H1 (cell line): ENCODE measurements at regions not wholly inside any gene's neighbourhood (a gene's known extent, or its start where the extent isn't known, plus 50 kb on each side); places are given as distances from the start of the nearest gene placed in this dataset.

Experiments used
- CTCF ChIA-PET: fragments of 300-600 bp; sonication (Branson Sonifier 250); formaldehyde crosslinking; loops from one replicate; lab custom pipeline; 2021; ENCODE audit not compliant: partially characterized antibody; lab: Charles Lee
- POLR2A ChIA-PET: fragments of 300-600 bp; sonication (Branson Sonifier 250); formaldehyde crosslinking; loops from one replicate; lab custom pipeline; 2021; ENCODE audit warnings: inconsistent platforms; ENCODE audit not compliant: partially characterized antibody; lab: Charles Lee
- DNase-seq, 2 experiments: peaks; one replicate each; pipeline versions ENCODE4 v3.0.0 to v3.0.0-alpha.2; 2010 to 2022; ENCODE audit warnings: low spot score in 2 of 2, low read depth in 1 of 2, mixed read lengths in 1 of 2
- FAIRE-seq: peaks from 2 replicates; lab custom pipeline; 2011; peaks lifted over from hg19 to GRCh38; lab: Jason Lieb, UNC
- H2AFZ ChIP-seq: 2 replicates; pipeline ENCODE4 v1.8.1; 2012; ENCODE audit warnings: low read length, inconsistent platforms
- H2AK5ac ChIP-seq: 2 replicates; pipeline ENCODE4 v1.6.1; 2013; ENCODE audit warnings: low read depth, low read length
- H2BK120ac ChIP-seq: replicated peaks from 2 replicates; pipeline ENCODE3; 2013; ENCODE audit warnings: low read depth, low read length, inconsistent platforms
- H2BK12ac ChIP-seq: 2 replicates; pipeline ENCODE4 v1.6.1; 2013; ENCODE audit warnings: low read depth, low read length
- H2BK15ac ChIP-seq: 2 replicates; pipeline ENCODE4 v1.6.1; 2013; ENCODE audit warnings: low read length
- H2BK20ac ChIP-seq: 2 replicates; pipeline ENCODE4 v1.6.1; 2013; ENCODE audit warnings: low read length
- H2BK5ac ChIP-seq: 2 replicates; pipeline ENCODE4 v1.6.1; 2013; ENCODE audit warnings: low read depth, low read length
- H3K14ac ChIP-seq: 2 replicates; pipeline ENCODE4 v1.6.1; 2013; ENCODE audit warnings: inconsistent platforms; ENCODE audit not compliant: insufficient read length
- H3K18ac ChIP-seq: 2 replicates; pipeline ENCODE4 v1.6.1; 2013; ENCODE audit warnings: low read length; ENCODE audit errors: extremely low read depth
- H3K23ac ChIP-seq: 2 replicates; pipeline ENCODE4 v1.6.1; 2013; ENCODE audit warnings: inconsistent platforms; ENCODE audit not compliant: insufficient read length
- H3K23me2 ChIP-seq: 2 replicates; pipeline ENCODE4 v1.6.1; 2013; ENCODE audit warnings: low read depth, low read length
- H3K27ac ChIP-seq: 2 replicates; pipeline ENCODE4 v1.6.1; 2011; ENCODE audit warnings: low read depth, low read length, inconsistent platforms
- H3K27me3 ChIP-seq, 4 experiments: replicated peaks in 1 of 4; 1 replicate in 1 of 4; 2 replicates in 3 of 4; pipeline versions ENCODE4 v1.6.1 to v1.8.1; 2011 to 2013; ENCODE audit warnings: low read length in 3 of 4, mild to moderate bottlenecking in 3 of 4, inconsistent platforms in 2 of 4, mixed read lengths in 2 of 4, moderate library complexity in 1 of 4; ENCODE audit not compliant: control insufficient read depth in 3 of 4, insufficient read depth in 3 of 4; ENCODE audit errors: extremely low read depth in 1 of 4
- H3K36me3 ChIP-seq, 4 experiments: 2 replicates each; pipeline versions ENCODE4 v1.6.1 to v1.8.1; 2011 to 2013; ENCODE audit warnings: mild to moderate bottlenecking in 4 of 4, low read length in 3 of 4, moderate library complexity in 2 of 4, control low read depth in 1 of 4, inconsistent platforms in 1 of 4; ENCODE audit not compliant: insufficient read depth in 4 of 4, control insufficient read depth in 2 of 4
- H3K4ac ChIP-seq: replicated peaks from 2 replicates; pipeline ENCODE3; 2013; ENCODE audit warnings: low read length, low read depth, mixed read lengths, inconsistent platforms; ENCODE audit not compliant: insufficient read length
- H3K4me1 ChIP-seq, 4 experiments: replicated peaks in 1 of 4; 1 replicate in 1 of 4; 2 replicates in 3 of 4; pipeline versions ENCODE4 v1.6.1 to v1.8.1; 2011 to 2013; ENCODE audit warnings: low read length in 3 of 4, inconsistent platforms in 2 of 4, mixed read lengths in 1 of 4; ENCODE audit not compliant: insufficient read depth in 4 of 4, control insufficient read depth in 3 of 4
- H3K4me2 ChIP-seq, 2 experiments: 2 replicates each; pipeline versions ENCODE4 v1.6.1 to v1.8.1; 2011 to 2013; ENCODE audit warnings: low read depth in 2 of 2, low read length in 2 of 2, control low read depth in 1 of 2, inconsistent platforms in 1 of 2, mild to moderate bottlenecking in 1 of 2; ENCODE audit not compliant: insufficient read depth in 1 of 2
- H3K4me3 ChIP-seq, 4 experiments: fragments of 200-600, 300-600 bp in 1 of 4; sonication (generic), shearing (Covaris generic), sonication (Bioruptor Twin) in 1 of 4; 2 replicates each; pipeline versions ENCODE4 v1.5.1 to v1.8.1; 2011 to 2016; ENCODE audit warnings: low read length in 4 of 4, low read depth in 3 of 4, control low read depth in 2 of 4, inconsistent platforms in 2 of 4, mild to moderate bottlenecking in 2 of 4, mixed read lengths in 1 of 4, moderate library complexity in 1 of 4; ENCODE audit not compliant: insufficient read depth in 2 of 4; ENCODE audit errors: extremely low read depth in 1 of 4
- H3K56ac ChIP-seq: replicated peaks from 2 replicates; pipeline ENCODE3; 2013; ENCODE audit warnings: low read depth, mild to moderate bottlenecking, mixed read lengths, low read length, inconsistent platforms; ENCODE audit not compliant: insufficient read length
- H3K79me1 ChIP-seq: 2 replicates; pipeline ENCODE4 v1.6.1; 2013; ENCODE audit warnings: low read depth, low read length, control low read depth
- H3K79me2 ChIP-seq, 2 experiments: 2 replicates each; pipeline versions ENCODE4 v1.6.1 to v1.8.1; 2012 to 2013; ENCODE audit warnings: low read length in 2 of 2, mild to moderate bottlenecking in 2 of 2, inconsistent platforms in 1 of 2; ENCODE audit not compliant: insufficient read depth in 2 of 2, control insufficient read depth in 1 of 2
- H3K9ac ChIP-seq, 4 experiments: replicated peaks in 1 of 4; 1 replicate in 1 of 4; 2 replicates in 3 of 4; pipeline versions ENCODE4 v1.6.1 to v1.8.1; 2011 to 2013; ENCODE audit warnings: low read depth in 3 of 4, low read length in 3 of 4, control low read depth in 2 of 4, mild to moderate bottlenecking in 2 of 4, moderate library complexity in 2 of 4, inconsistent platforms in 1 of 4; ENCODE audit errors: extremely low read depth in 1 of 4
- H3K9me3 ChIP-seq, 2 experiments: 2 replicates each; pipeline versions ENCODE4 v1.6.1 to v1.8.1; 2012 to 2013; ENCODE audit warnings: mild to moderate bottlenecking in 2 of 2, moderate library complexity in 2 of 2, control low read depth in 1 of 2, inconsistent platforms in 1 of 2, low read depth in 1 of 2, low read length in 1 of 2, mixed read lengths in 1 of 2; ENCODE audit not compliant: insufficient read depth in 2 of 2
- H4K20me1 ChIP-seq, 2 experiments: replicated peaks in 1 of 2; 2 replicates each; pipeline versions ENCODE3 to v1.8.1; 2011 to 2013; ENCODE audit warnings: inconsistent platforms in 2 of 2, low read length in 2 of 2, mild to moderate bottlenecking in 1 of 2; ENCODE audit not compliant: insufficient read depth in 2 of 2, control insufficient read depth in 1 of 2
- H4K5ac ChIP-seq: 2 replicates; pipeline ENCODE4 v1.6.1; 2013; ENCODE audit warnings: low read length, low read depth, mixed read lengths, inconsistent platforms; ENCODE audit not compliant: insufficient read length
- H4K8ac ChIP-seq: 2 replicates; pipeline ENCODE4 v1.8.0; 2013; ENCODE audit warnings: mild to moderate bottlenecking, moderate library complexity, low read length, inconsistent platforms; ENCODE audit not compliant: insufficient read depth; ENCODE audit errors: extremely low read depth
- H4K91ac ChIP-seq: replicated peaks from 2 replicates; pipeline ENCODE3; 2013; ENCODE audit warnings: low read length, mixed read lengths, inconsistent platforms; ENCODE audit not compliant: insufficient read length
- EP300 ChIP-seq, 2 experiments: IDR thresholded peaks; 1 replicate in 1 of 2; 2 replicates in 1 of 2; pipeline ENCODE4 v1.6.1; 2011 to 2012; ENCODE audit warnings: low read depth in 2 of 2, low read length in 2 of 2, mild to moderate bottlenecking in 2 of 2, borderline replicate concordance in 1 of 2, inconsistent platforms in 1 of 2, moderate library complexity in 1 of 2
- WGBS, 2 experiments: shearing (Covaris generic) in 1 of 2; methylation state at CpG; one replicate each; pipeline versions ENCODE4 v1.1.6 to v1.1.7; 2013 to 2015; ENCODE audit warnings: low lambda C conversion rate in 2 of 2, mixed read lengths in 2 of 2, inconsistent platforms in 1 of 2, low coverage in 1 of 2, missing lambda C conversion rate in 1 of 2; ENCODE audit not compliant: insufficient replicate concordance in 2 of 2, insufficient coverage in 1 of 2, insufficient read length in 1 of 2; ENCODE audit errors: extremely low coverage in 1 of 2, missing lambda C conversion rate in 1 of 2; 5-methylcytosine and 5-hydroxymethylcytosine counted together

- H4K91ac ChIP-seq, result no peak overlapping the region
- H3K4me3 ChIP-seq, result no peak overlapping the region
- H3K23me2 ChIP-seq, result no peaks in the 10 kb centered on the region
- H3K9me3 ChIP-seq, result no peaks in the 10 kb centered on the region
- no peak overlapping the region for H2BK15ac ChIP-seq
- no peaks in the 10 kb centered on the region for H3K4me1 ChIP-seq
- FAIRE-seq, result no peak
- no peak overlapping the region for H3K18ac ChIP-seq
- H3K4me2 ChIP-seq, result no peak overlapping the region
- no peaks in the 10 kb centered on the region for H4K20me1 ChIP-seq
- H2BK5ac ChIP-seq, result no peak overlapping the region
- no peaks in the 10 kb centered on the region for H3K79me1 ChIP-seq
- no peak overlapping the region for H2BK20ac ChIP-seq
- no peak overlapping the region for H2BK120ac ChIP-seq
- no peak overlapping the region for H3K9ac ChIP-seq
- 0 out of 2 replicates have a peak overlapping the region, but pooled peaks have one; percentile 27 for H2AFZ ChIP-seq
- ChIA-PET POLR2A (no interaction called here), CTCF (interaction anchor here (1.2 kb wide), 1 partner anchor 20 kb away, joined by 3 read pairs; no protein-coding TSS in a partner anchor)
- no peak overlapping the region for H3K27ac ChIP-seq
- H4K5ac ChIP-seq, result no peak overlapping the region
- no peak overlapping the region for H3K56ac ChIP-seq
- no peak overlapping the region for H3K14ac ChIP-seq
- H3K4ac ChIP-seq, result no peak overlapping the region
- no peak overlapping the region for H2AK5ac ChIP-seq
- no peak overlapping the region for H4K8ac ChIP-seq
- no peak for DNase-seq
- no peaks in the 10 kb centered on the region for H3K36me3 ChIP-seq
- 100% methylated on average over 1 of the region's 1 CpG; no CpG with 5 or more reads in 1 of the 2 experiments for WGBS, 2 experiments
- no peaks in the 10 kb centered on the region for H3K27me3 ChIP-seq
- no peak overlapping the region for H2BK12ac ChIP-seq
- no peaks in the 10 kb centered on the region for H3K79me2 ChIP-seq
- TF ChIP-seq EP300 (IDR thresholded peaks at IDR 0.05; ENCODE audit: borderline replicate concordance in 1 of 2, low read depth in 2 of 2, low read length in 2 of 2), result no peak
- H3K23ac ChIP-seq, result no peak overlapping the region
Observed at GRCh38 chr1:193634876-193635275, 448.5 kb upstream of the B3GALT2 start.
